ENCODE measurements at regions not wholly inside any gene's neighbourhood (a gene's known extent, or its start where the extent isn't known, plus 50 kb on each side); places are given as distances from the start of the nearest gene placed in this dataset.

DNA sequence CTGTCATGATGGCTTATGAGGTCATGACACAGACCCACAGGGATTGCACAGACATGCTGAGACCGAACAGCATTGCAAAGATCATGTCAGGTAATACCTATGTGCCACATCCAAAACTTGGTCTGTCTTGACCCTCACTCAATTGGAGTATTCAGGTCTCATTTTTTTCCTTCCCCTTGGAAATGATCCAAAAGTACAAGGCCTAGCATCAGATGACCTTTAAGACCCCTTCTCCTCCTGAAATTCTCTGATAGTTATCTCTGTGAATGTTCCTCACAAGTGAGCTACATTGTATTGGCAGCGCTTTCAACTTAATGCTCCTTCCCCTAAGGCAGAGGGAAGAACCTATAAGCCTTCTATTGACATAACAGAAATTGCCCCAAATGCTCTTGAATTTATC, 507.4 kb upstream of the JARID2 start:
- peaks cover 4% of the 10 kb centered on the region for H3K27me3 ChIP-seq (ENCODE audit: control insufficient read depth, insufficient read depth, low read length)
- H3K9me3 ChIP-seq (ENCODE audit: control insufficient read depth, insufficient read depth, low read length) = no peaks in the 10 kb centered on the region
- no peak overlapping the region for H3K9ac ChIP-seq (ENCODE audit: low read depth, low read length)
- no peaks in the 10 kb centered on the region for H3K4me1 ChIP-seq (ENCODE audit: control insufficient read depth, insufficient read depth, low read length)
- no peak overlapping the region for H3K4me3 ChIP-seq (ENCODE audit: low read depth, low read length)
- H3K36me3 ChIP-seq (ENCODE audit: control insufficient read depth, insufficient read depth, low read length) = no peaks in the 10 kb centered on the region

DNA sequence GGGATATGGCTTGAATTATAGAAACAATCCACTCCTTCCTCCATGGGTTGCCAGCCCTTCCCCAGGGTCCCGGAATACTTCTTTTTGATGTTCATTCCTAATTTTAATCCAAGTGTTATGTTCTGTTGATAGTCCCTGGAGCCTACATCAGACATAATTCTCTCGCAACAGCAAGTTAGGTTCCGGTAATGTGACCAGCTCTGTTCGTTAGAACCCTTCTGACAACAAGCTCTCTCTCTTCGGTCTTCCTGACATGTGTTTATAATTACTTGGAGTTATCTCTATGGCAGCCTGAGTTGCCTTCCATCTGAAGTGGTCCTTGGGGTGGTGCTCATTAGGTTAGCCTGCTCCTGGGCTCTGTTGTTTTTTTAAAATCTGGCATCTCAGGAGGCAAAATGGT, 506.9 kb upstream of the JARID2 start:
- H3K4me1 ChIP-seq (ENCODE audit: control insufficient read depth, insufficient read depth, low read length) = no peaks in the 10 kb centered on the region

DNA sequence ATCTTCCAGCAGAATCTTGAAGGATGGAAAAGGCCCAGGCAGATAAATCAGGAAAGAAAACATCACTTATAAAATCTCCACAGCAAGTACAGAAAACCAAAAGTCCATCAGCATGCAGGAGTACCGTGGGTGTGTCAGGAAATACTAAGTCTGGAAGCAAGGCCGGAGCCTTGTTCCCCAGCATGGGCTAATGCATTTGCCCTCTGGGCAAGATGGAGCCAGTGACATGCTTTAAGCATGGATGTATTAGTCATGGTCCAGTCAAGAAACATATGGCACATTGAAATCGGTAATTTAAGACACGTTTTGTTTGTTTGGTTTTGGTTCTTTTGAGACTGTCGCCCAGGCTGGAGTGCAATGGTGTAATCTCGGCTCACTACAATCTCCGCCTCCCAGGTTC, 506.0 kb upstream of the JARID2 start:
- H3K9me3 ChIP-seq (ENCODE audit: control insufficient read depth, insufficient read depth, low read length) = no peaks in the 10 kb centered on the region
- H3K9ac ChIP-seq (ENCODE audit: low read depth, low read length) = no peak overlapping the region
- H3K4me1 ChIP-seq (ENCODE audit: control insufficient read depth, insufficient read depth, low read length) = no peaks in the 10 kb centered on the region
- no peaks in the 10 kb centered on the region for H3K36me3 ChIP-seq (ENCODE audit: control insufficient read depth, insufficient read depth, low read length)
- H3K27me3 ChIP-seq (ENCODE audit: control insufficient read depth, insufficient read depth, low read length) = peaks cover 4% of the 10 kb centered on the region
- H3K4me3 ChIP-seq (ENCODE audit: low read depth, low read length) = no peak overlapping the region

More for the DNA sequence above, 506.9 kb upstream of the JARID2 start:
- H3K36me3 ChIP-seq (ENCODE audit: control insufficient read depth, insufficient read depth, low read length) = no peaks in the 10 kb centered on the region
- peaks cover 4% of the 10 kb centered on the region for H3K27me3 ChIP-seq (ENCODE audit: control insufficient read depth, insufficient read depth, low read length)
- H3K4me3 ChIP-seq (ENCODE audit: low read depth, low read length) = no peak overlapping the region
- no peaks in the 10 kb centered on the region for H3K9me3 ChIP-seq (ENCODE audit: control insufficient read depth, insufficient read depth, low read length)
- H3K9ac ChIP-seq (ENCODE audit: low read depth, low read length) = no peak overlapping the region

DNA sequence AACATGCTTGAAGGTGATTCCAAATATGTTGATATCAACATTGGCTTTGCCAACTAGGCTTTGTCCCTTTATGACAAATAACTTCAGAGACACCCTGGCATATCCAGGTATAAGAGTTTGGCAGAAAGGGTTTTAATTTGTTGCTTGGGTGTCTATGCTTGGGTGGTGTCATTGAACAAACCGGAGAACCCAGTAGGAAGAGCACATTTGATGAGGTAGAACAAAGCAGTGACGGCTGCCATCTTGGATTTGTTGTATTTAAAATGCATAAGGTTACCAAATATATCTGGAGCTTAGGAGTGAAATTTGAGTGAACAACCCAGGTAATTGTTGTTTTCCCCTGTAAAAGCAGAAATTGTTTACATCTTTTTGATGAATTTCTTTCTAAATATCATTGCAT, 503.7 kb upstream of the JARID2 start:
- Histone ChIP-seq H3K9ac (ENCODE audit: low read depth, low read length) (no peak overlapping the region), H3K36me3 (ENCODE audit: control insufficient read depth, insufficient read depth, low read length) (no peaks in the 10 kb centered on the region), H3K4me1 (ENCODE audit: control insufficient read depth, insufficient read depth, low read length) (no peaks in the 10 kb centered on the region), H3K9me3 (ENCODE audit: control insufficient read depth, insufficient read depth, low read length) (no peaks in the 10 kb centered on the region), H3K4me3 (ENCODE audit: low read depth, low read length) (no peak overlapping the region), H3K27me3 (ENCODE audit: control insufficient read depth, insufficient read depth, low read length) (peaks cover 4% of the 10 kb centered on the region)

DNA sequence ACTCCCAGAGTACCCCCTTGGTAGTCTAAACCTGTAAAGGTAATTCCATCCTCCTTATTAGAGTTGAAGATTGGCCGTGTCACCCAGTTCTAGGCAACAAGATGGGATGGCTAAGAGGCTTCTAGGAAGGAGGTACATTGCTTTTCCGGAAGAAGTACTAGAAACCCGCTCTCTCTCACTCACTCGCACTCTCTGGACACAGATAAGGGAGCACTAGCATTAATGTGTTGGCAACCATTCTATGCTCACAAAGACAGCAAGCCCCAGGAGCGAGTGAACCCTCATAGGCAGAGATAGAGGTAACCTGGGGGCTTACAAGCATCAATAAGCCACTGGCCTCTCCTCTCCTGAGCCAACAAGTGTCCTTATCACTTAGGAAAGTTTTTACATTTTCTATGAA, 503.2 kb upstream of the JARID2 start:
- no peaks in the 10 kb centered on the region for H3K4me1 ChIP-seq (ENCODE audit: control insufficient read depth, insufficient read depth, low read length)
- no peaks in the 10 kb centered on the region for H3K9me3 ChIP-seq (ENCODE audit: control insufficient read depth, insufficient read depth, low read length)
- no peak overlapping the region for H3K4me3 ChIP-seq (ENCODE audit: low read depth, low read length)
- no peaks in the 10 kb centered on the region for H3K27me3 ChIP-seq (ENCODE audit: control insufficient read depth, insufficient read depth, low read length)
- no peak overlapping the region for H3K9ac ChIP-seq (ENCODE audit: low read depth, low read length)
- no peaks in the 10 kb centered on the region for H3K36me3 ChIP-seq (ENCODE audit: control insufficient read depth, insufficient read depth, low read length)

DNA sequence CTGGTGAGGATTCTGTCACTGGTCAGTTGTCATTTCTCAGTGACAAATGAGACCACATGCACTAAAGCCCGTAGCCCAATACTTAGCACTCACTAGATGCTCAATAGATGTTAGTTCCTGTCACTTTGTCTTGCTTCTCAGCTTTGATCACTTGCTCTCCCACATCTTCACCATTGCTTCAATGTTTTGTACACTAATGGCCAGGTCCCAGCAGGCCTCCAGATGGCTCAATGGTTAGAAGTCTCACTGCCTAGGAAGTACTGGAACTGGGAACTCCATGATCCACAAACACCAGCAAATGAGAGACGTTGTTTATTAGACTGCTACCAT, 502.8 kb upstream of the JARID2 start:
- Histone ChIP-seq H3K9ac (ENCODE audit: low read depth, low read length) (no peak overlapping the region), H3K27me3 (ENCODE audit: control insufficient read depth, insufficient read depth, low read length) (no peaks in the 10 kb centered on the region)

DNA sequence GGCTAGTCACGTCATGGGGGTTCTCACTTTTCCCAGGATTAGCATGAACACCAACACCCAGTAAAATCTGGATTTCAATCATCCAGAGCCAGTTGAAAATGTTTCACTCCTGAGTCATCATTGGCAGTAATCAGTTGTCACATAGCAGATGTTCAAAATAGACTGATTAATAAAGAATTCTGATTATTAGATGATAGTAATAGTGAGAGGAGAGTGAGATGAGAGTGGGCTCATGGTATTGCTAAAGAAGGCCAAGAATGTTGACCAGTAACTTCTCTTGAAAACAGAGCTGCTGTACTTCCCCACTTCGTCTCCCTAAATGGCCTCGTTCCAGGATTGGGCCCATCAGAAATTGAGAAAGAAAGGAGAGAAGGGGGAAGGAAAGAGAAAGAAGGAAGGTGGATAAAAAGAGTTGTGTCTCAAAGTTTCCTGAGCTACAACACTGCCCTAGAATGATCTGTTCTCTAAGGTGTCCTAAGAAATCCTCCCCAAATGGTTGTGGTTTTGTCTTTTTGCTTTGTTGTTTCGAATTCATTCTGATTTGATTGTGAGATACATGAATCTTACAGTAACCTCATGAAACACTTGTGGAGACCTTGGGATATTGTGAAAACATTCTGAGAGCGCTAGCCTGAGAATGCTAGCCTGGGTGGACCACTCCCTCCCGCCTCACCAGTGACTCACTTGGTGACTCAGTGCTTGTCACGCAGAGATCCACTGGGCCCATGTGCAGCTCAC, 502.2 kb upstream of the JARID2 start:
- Histone ChIP-seq H3K9me3 (ENCODE audit: control insufficient read depth, insufficient read depth, low read length) (no peaks in the 10 kb centered on the region), H3K36me3 (ENCODE audit: control insufficient read depth, insufficient read depth, low read length) (no peaks in the 10 kb centered on the region), H3K4me1 (ENCODE audit: control insufficient read depth, insufficient read depth, low read length) (no peaks in the 10 kb centered on the region), H3K9ac (ENCODE audit: low read depth, low read length) (no peak overlapping the region), H3K4me3 (ENCODE audit: low read depth, low read length) (no peak overlapping the region), H3K27me3 (ENCODE audit: control insufficient read depth, insufficient read depth, low read length) (no peaks in the 10 kb centered on the region)

More for the DNA sequence above, 502.8 kb upstream of the JARID2 start:
- Histone ChIP-seq H3K4me3 (ENCODE audit: low read depth, low read length) (no peak overlapping the region), H3K9me3 (ENCODE audit: control insufficient read depth, insufficient read depth, low read length) (no peaks in the 10 kb centered on the region), H3K36me3 (ENCODE audit: control insufficient read depth, insufficient read depth, low read length) (no peaks in the 10 kb centered on the region), H3K4me1 (ENCODE audit: control insufficient read depth, insufficient read depth, low read length) (no peaks in the 10 kb centered on the region)

DNA sequence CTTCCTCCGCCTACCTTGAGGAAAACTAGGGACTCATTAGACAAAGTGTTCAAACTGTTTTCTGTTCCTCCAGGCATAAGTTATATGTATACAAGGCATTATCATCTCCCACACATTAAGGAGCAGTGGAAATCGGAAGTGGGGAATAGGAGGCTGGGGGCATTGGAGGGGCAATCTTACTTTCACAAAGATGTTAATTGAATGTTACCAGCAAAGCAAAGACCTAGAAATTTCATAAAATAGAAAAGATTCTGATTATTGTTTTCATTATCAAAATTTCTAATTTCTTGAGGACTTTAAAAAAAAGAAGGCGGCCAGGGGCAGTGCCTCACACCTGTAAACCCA, 501.7 kb upstream of the JARID2 start:
- Histone ChIP-seq H3K9ac (ENCODE audit: low read depth, low read length) (no peak overlapping the region), H3K4me1 (ENCODE audit: control insufficient read depth, insufficient read depth, low read length) (no peaks in the 10 kb centered on the region), H3K4me3 (ENCODE audit: low read depth, low read length) (no peak overlapping the region), H3K9me3 (ENCODE audit: control insufficient read depth, insufficient read depth, low read length) (no peaks in the 10 kb centered on the region), H3K36me3 (ENCODE audit: control insufficient read depth, insufficient read depth, low read length) (no peaks in the 10 kb centered on the region), H3K27me3 (ENCODE audit: control insufficient read depth, insufficient read depth, low read length) (no peaks in the 10 kb centered on the region)

DNA sequence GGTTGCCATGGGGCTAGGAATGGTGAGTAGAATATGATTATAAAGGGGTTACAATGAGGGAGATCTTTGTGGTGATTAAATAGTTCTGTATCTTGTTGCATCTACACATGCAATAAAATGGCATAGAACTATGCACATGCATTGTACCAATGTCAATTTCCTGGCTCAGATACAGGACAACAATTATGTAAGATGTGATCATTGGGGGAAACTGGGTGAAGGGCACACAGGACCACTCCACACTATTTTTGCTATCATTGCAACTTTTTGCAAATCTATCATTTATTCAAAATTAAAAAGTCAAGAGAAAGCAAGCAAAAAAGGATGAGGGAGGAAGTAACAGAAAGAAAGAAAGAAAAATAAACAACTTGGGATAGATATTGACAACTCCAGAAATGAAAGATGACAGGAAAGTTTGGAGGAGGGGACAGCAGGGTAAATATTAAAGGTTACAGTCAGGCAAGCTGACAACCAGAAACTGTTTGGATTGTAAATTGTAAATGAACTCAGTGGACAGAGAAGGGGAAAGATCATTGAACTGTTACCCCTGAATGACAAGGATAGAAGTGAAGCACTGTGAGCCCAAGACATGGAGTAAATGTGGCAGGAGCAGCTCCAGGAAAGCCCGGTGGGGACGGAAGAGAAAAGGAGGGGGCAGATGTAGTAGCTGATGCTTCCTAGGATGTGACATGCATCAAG, 499.6 kb upstream of the JARID2 start:
- H3K9ac ChIP-seq (ENCODE audit: low read depth, low read length) = no peak overlapping the region
- no peaks in the 10 kb centered on the region for H3K9me3 ChIP-seq (ENCODE audit: control insufficient read depth, insufficient read depth, low read length)
- no peaks in the 10 kb centered on the region for H3K4me1 ChIP-seq (ENCODE audit: control insufficient read depth, insufficient read depth, low read length)
- no peaks in the 10 kb centered on the region for H3K36me3 ChIP-seq (ENCODE audit: control insufficient read depth, insufficient read depth, low read length)
- no peak overlapping the region for H3K4me3 ChIP-seq (ENCODE audit: low read depth, low read length)
- no peaks in the 10 kb centered on the region for H3K27me3 ChIP-seq (ENCODE audit: control insufficient read depth, insufficient read depth, low read length)

DNA sequence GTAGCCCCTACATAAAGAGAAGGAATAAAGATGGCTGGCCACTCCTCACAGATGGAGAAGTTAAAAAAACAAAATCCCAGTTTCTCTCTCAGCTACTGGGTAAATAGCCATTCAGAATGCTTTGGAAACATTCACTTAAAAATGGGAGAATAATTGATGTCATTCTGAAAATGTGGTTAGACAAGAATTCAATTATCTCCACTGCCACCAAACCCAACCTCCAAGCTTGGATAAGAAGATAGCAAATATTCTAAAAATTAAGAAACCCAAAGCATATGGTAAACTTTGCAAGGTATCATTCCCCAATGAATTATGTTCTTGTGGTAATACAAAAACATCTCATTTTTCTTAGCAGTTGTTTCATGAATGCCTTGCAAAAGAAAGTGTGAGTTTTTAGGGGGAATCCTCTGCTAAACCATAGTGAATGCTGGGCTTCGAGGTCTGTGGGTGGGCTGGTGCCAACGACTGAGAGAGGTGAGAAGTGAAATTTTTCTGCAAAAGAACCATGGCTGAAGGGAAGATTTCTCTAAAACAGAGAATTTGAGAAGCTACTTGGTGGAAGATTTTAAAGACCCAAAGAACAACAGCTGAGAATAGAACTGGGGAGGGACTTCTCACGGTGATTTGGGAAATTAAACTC, 497.9 kb upstream of the JARID2 start:
- Histone ChIP-seq H3K4me3 (ENCODE audit: low read depth, low read length) (no peak overlapping the region), H3K36me3 (ENCODE audit: control insufficient read depth, insufficient read depth, low read length) (no peaks in the 10 kb centered on the region), H3K4me1 (ENCODE audit: control insufficient read depth, insufficient read depth, low read length) (no peaks in the 10 kb centered on the region), H3K9me3 (ENCODE audit: control insufficient read depth, insufficient read depth, low read length) (no peaks in the 10 kb centered on the region), H3K27me3 (ENCODE audit: control insufficient read depth, insufficient read depth, low read length) (no peaks in the 10 kb centered on the region), H3K9ac (ENCODE audit: low read depth, low read length) (no peak overlapping the region)

DNA sequence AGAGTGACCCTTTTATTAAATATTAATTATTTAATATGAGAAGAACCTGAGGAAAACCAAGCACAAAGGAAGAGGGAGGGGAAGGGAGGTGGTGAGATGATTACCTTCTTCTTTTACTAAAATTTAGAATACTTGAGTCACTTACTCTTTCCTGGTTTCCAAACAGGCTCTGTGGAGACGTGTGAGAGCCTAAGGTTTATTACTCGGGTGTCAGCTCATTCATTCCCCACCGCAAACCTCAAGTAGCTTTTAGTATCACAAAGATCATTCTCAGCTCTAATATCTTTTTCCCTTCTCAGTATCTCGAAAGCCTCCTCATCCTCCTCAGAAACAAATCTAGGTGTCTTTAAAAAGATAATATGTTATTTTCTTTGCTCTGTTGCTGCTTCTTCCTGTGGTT, 497.2 kb upstream of the JARID2 start:
- H3K9ac ChIP-seq (ENCODE audit: low read depth, low read length) = no peak overlapping the region
- no peaks in the 10 kb centered on the region for H3K9me3 ChIP-seq (ENCODE audit: control insufficient read depth, insufficient read depth, low read length)
- no peaks in the 10 kb centered on the region for H3K27me3 ChIP-seq (ENCODE audit: control insufficient read depth, insufficient read depth, low read length)
- no peaks in the 10 kb centered on the region for H3K36me3 ChIP-seq (ENCODE audit: control insufficient read depth, insufficient read depth, low read length)
- H3K4me1 ChIP-seq (ENCODE audit: control insufficient read depth, insufficient read depth, low read length) = no peaks in the 10 kb centered on the region
- H3K4me3 ChIP-seq (ENCODE audit: low read depth, low read length) = no peak overlapping the region

DNA sequence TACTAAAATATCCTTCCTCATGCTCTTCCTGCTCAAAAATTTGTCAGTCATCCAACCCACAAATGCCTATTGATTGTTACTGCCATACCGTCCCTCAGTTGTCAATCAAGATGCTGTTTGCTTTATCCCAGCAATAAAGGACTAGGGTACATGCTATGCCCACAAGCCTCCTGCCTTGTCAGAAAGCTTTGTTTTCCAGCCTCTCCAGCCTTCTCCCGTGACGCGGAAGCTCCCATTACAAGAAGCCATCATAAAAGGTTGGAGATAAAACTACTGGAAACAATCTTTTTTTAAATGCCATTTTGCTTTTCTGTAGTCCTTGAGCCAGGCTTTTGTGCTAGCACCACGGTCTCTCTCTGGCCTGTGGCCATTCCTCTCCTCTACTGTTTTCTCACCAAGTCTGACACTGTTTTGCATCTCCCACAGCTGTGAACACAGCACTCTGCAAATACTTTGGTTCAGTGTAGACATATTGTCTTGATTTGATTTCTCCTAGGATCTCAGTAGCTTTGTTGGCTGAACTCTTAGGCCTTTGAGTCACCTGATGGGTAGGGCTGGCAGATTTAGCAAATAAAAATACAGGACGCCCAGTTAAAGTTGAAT, 495.7 kb upstream of the JARID2 start:
- Histone ChIP-seq H3K9me3 (ENCODE audit: control insufficient read depth, insufficient read depth, low read length) (no peaks in the 10 kb centered on the region), H3K36me3 (ENCODE audit: control insufficient read depth, insufficient read depth, low read length) (no peaks in the 10 kb centered on the region), H3K9ac (ENCODE audit: low read depth, low read length) (no peak overlapping the region), H3K4me3 (ENCODE audit: low read depth, low read length) (no peak overlapping the region), H3K27me3 (ENCODE audit: control insufficient read depth, insufficient read depth, low read length) (no peaks in the 10 kb centered on the region), H3K4me1 (ENCODE audit: control insufficient read depth, insufficient read depth, low read length) (no peaks in the 10 kb centered on the region)
